ENCODE measurements at regions not wholly inside any gene's neighbourhood (a gene's known extent, or its start where the extent isn't known, plus 50 kb on each side); places are given as distances from the start of the nearest gene placed in this dataset.

GRCh38 chr13:42384265-42384664 lies 112.3 kb downstream of the AKAP11 start:
- Histone ChIP-seq H3K27me3 (ENCODE audit: insufficient read depth, low read depth) (no peaks in the 10 kb centered on the region), H2AFZ (ENCODE audit: low read depth) (no peak overlapping the region), H3K36me3 (ENCODE audit: insufficient read depth) (no peaks in the 10 kb centered on the region), H3K79me2 (ENCODE audit: insufficient read depth, low read depth) (no peaks in the 10 kb centered on the region), H3K9ac (no peak overlapping the region), H3K4me3 (IDR thresholded peaks at IDR 0.05; ENCODE audit: insufficient read depth, low read depth, low read length) (no peak overlapping the region), H3K4me2 (no peak overlapping the region), H4K20me1 (ENCODE audit: insufficient read depth) (no peaks in the 10 kb centered on the region), H3K4me1 (ENCODE audit: low read depth, poor library complexity, severe bottlenecking) (peaks cover 17% of the 10 kb centered on the region), H3K27ac (no peak overlapping the region)
- TF ChIP-seq, protein P1, sequence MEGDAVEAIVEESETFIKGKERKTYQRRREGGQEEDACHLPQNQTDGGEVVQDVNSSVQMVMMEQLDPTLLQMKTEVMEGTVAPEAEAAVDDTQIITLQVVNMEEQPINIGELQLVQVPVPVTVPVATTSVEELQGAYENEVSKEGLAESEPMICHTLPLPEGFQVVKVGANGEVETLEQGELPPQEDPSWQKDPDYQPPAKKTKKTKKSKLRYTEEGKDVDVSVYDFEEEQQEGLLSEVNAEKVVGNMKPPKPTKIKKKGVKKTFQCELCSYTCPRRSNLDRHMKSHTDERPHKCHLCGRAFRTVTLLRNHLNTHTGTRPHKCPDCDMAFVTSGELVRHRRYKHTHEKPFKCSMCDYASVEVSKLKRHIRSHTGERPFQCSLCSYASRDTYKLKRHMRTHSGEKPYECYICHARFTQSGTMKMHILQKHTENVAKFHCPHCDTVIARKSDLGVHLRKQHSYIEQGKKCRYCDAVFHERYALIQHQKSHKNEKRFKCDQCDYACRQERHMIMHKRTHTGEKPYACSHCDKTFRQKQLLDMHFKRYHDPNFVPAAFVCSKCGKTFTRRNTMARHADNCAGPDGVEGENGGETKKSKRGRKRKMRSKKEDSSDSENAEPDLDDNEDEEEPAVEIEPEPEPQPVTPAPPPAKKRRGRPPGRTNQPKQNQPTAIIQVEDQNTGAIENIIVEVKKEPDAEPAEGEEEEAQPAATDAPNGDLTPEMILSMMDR (conservative IDR thresholded peaks at IDR 0.05; ENCODE audit: low read depth, low read length): no peak

DNA sequence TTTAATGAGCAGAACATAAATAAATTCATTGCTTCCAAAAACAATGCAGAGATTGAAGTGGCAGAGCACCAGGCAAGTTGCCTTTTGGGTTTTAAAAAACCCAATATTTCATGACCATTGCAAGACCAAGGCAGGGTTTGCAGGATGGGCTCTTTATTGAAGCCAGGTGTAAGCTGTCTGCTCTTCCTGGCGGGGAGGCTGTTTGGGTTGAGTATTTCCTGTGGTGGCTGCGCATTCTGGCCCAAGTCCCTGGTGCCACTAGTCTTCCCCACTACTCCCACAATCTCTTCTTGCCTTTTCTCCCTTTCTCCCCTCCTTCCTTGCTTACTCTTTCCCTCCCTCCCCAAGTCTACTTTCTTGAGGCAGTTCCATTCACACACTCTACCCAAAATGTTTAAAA lies 116.4 kb downstream of the AKAP11 start:
- TF ChIP-seq, protein P1 (conservative IDR thresholded peaks at IDR 0.05; ENCODE audit: low read depth, low read length): no peak
- H2AFZ ChIP-seq (ENCODE audit: low read depth): no peak overlapping the region
- H3K9ac ChIP-seq: no peak overlapping the region
- H3K4me2 ChIP-seq: no peak overlapping the region
- H3K36me3 ChIP-seq (ENCODE audit: insufficient read depth): no peaks in the 10 kb centered on the region
- H3K27me3 ChIP-seq (ENCODE audit: insufficient read depth, low read depth): no peaks in the 10 kb centered on the region
- no peaks in the 10 kb centered on the region for H3K79me2 ChIP-seq (ENCODE audit: insufficient read depth, low read depth)
- H3K4me3 ChIP-seq (IDR thresholded peaks at IDR 0.05; ENCODE audit: insufficient read depth, low read depth, low read length): no peak overlapping the region
- H3K27ac ChIP-seq: no peak overlapping the region
- H3K4me1 ChIP-seq (ENCODE audit: low read depth, poor library complexity, severe bottlenecking): no peaks in the 10 kb centered on the region
- H4K20me1 ChIP-seq (ENCODE audit: insufficient read depth): no peaks in the 10 kb centered on the region

GRCh38 chr13:42389041-42389440 lies 117.1 kb downstream of the AKAP11 start:
- H2AFZ ChIP-seq (ENCODE audit: low read depth): no peak overlapping the region
- H3K27ac ChIP-seq: no peak overlapping the region
- TF ChIP-seq, protein P1 (conservative IDR thresholded peaks at IDR 0.05; ENCODE audit: low read depth, low read length): no peak
- no peak overlapping the region for H3K4me2 ChIP-seq
- H3K36me3 ChIP-seq (ENCODE audit: insufficient read depth): no peaks in the 10 kb centered on the region
- H3K4me1 ChIP-seq (ENCODE audit: low read depth, poor library complexity, severe bottlenecking): no peaks in the 10 kb centered on the region
- no peak overlapping the region for H3K4me3 ChIP-seq (IDR thresholded peaks at IDR 0.05; ENCODE audit: insufficient read depth, low read depth, low read length)
- H3K27me3 ChIP-seq (ENCODE audit: insufficient read depth, low read depth): no peaks in the 10 kb centered on the region
- no peak overlapping the region for H3K9ac ChIP-seq
- no peaks in the 10 kb centered on the region for H3K79me2 ChIP-seq (ENCODE audit: insufficient read depth, low read depth)
- H4K20me1 ChIP-seq (ENCODE audit: insufficient read depth): no peaks in the 10 kb centered on the region

DNA sequence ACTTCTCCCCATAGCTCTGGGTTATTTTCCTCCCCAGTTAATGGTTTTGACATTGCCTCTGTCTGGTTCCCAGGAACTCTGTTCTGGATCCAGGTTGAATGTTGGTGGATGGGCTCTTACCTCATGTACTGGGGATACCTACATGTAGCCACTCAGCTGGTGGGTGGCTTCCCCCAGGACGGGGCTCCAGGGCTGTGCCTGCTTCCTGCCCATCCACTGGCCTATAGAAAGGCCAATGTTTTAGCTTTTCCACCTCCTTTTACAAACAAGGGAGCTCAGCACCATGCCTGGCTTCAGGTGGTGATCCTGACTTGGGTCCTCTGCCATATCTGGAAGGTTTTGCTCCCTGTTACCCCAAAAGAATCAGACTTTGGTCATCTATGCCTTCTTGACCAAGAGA lies 120.2 kb downstream of the AKAP11 start:
- H3K9ac ChIP-seq: no peak overlapping the region

More for the DNA sequence above, 120.2 kb downstream of the AKAP11 start:
- no peaks in the 10 kb centered on the region for H3K36me3 ChIP-seq (ENCODE audit: insufficient read depth)
- H2AFZ ChIP-seq (ENCODE audit: low read depth): no peak overlapping the region
- no peak overlapping the region for H3K27ac ChIP-seq
- no peaks in the 10 kb centered on the region for H4K20me1 ChIP-seq (ENCODE audit: insufficient read depth)
- H3K27me3 ChIP-seq (ENCODE audit: insufficient read depth, low read depth): no peaks in the 10 kb centered on the region
- H3K4me3 ChIP-seq (IDR thresholded peaks at IDR 0.05; ENCODE audit: insufficient read depth, low read depth, low read length): no peak overlapping the region
- TF ChIP-seq, protein P1 (conservative IDR thresholded peaks at IDR 0.05; ENCODE audit: low read depth, low read length): no peak
- no peaks in the 10 kb centered on the region for H3K79me2 ChIP-seq (ENCODE audit: insufficient read depth, low read depth)
- no peak overlapping the region for H3K4me2 ChIP-seq
- H3K4me1 ChIP-seq (ENCODE audit: low read depth, poor library complexity, severe bottlenecking): no peaks in the 10 kb centered on the region
